HG02642 (cell line): ENCODE measurements at regions not wholly inside any gene's neighbourhood (a gene's known extent, or its start where the extent isn't known, plus 50 kb on each side); places are given as distances from the start of the nearest gene placed in this dataset.

Source experiments
- ATAC-seq: cut with Tn5 transposase; IDR thresholded peaks from one replicate; pipeline ENCODE4 v1.9.1; 2021; ENCODE audit warnings: mild to moderate bottlenecking; ENCODE audit not compliant: unreplicated experiment, poor library complexity

GRCh38 chr12:107317751-107318555 is 224.6 kb upstream of the CRY1 start:
- peak; percentile 38 for ATAC-seq

DNA sequence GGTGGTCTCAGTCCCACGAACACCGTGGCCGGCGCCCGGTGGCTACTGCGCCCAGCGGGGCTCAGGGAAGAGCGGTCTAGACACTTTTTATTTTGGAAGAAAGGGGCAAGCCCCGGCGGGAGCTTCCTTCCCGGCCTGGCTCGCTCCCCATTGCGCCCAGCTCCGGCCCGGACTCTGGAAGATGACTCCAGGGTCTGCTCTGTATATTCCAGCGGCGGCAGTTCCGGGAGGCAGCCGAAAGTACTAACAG is 225.1 kb upstream of the CRY1 start:
- ATAC-seq: no peak

DNA sequence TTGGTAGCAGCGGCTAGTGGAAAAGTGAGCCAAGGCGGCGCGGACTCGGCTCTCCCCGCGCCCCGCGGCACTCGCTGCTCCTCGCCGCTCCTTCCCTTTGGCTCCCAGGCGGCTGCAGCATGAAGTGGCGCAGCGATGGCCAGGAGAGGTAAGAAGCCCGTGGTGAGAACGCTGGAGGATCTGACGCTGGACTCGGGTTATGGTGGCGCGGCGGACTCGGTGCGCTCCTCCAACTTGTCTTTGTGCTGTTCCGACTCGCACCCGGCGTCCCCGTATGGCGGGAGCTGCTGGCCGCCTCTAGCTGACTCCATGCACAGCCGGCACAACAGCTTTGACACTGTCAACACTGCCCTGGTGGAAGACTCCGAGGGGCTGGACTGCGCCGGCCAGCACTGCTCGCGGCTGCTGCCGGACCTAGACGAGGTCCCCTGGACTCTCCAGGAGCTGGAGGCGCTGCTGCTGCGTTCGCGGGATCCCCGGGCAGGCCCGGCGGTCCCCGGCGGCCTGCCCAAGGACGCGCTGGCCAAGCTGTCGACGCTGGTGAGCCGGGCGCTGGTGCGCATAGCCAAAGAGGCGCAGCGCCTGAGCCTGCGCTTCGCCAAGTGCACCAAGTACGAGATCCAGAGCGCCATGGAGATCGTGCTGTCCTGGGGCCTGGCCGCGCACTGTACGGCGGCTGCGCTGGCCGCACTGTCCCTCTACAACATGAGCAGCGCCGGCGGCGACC is 225.6 kb upstream of the CRY1 start:
- ATAC-seq: no peak

DNA sequence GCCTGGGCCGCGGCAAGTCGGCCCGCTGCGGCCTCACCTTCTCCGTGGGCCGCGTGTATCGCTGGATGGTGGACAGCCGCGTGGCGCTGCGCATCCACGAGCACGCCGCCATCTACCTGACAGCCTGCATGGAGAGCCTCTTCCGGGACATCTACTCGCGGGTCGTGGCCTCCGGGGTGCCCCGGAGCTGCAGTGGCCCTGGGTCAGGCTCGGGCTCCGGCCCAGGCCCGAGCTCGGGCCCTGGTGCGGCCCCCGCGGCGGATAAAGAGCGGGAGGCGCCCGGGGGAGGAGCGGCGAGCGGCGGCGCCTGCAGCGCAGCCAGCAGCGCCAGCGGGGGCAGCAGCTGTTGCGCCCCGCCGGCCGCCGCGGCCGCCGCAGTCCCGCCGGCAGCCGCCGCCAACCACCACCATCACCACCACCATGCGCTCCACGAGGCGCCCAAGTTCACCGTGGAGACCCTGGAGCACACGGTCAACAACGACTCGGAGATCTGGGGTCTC is 226.2 kb upstream of the CRY1 start:
- no peak for ATAC-seq

GRCh38 chr12:107320033-107320928 is 226.9 kb upstream of the CRY1 start:
- ATAC-seq: no peak

- no peak for ATAC-seq
Measured at GRCh38 chr12:107320929-107321631, 227.7 kb upstream of the CRY1 start.

- no peak for ATAC-seq
Measured at GRCh38 chr12:107322063-107322462, 228.7 kb upstream of the CRY1 start.

DNA sequence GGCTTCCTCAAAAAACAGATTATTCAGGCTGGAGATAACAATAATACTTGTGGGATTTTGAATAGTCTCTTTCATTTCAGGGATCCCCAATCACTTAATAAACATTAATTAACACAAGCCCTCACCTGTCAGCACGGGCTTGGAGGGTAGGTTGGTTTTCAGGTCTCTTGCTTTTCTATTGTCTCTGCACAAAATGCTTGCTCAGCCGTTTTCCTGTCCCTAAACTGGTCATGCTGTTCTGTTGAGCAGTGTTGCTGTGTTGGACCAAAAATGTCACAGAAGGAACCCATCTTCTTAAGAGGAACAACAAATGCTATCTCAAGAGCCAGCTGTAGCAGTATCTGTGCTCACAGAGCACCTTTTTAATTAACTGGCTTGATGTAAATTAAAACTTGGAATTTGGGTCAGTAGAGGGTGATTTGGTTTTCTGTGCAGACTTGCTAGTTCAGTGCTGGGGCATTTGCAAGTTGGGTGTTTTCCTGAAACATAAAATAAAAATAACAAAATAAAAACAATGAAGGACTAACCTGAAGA is 231.8 kb upstream of the CRY1 start:
- ATAC-seq: no peak

DNA sequence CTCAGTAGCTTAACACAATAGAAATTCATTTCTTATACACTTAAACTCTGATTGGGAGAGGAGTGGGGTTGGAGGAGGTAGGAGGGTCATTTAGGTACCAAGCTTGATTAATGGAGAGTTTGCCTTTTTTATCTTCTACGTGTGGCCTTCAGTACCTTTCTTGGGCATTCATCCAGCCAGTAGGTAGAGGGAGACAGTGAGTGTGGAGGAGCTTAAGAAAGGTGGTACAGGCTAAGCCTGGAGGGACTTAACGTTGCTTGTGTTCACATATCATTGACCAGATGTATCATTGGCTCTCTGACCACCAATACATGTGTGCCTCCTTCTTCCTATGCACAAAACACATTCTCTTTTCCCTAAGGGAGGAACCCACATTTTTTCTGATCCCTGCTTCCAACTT is 232.9 kb upstream of the CRY1 start:
- ATAC-seq: no peak

DNA sequence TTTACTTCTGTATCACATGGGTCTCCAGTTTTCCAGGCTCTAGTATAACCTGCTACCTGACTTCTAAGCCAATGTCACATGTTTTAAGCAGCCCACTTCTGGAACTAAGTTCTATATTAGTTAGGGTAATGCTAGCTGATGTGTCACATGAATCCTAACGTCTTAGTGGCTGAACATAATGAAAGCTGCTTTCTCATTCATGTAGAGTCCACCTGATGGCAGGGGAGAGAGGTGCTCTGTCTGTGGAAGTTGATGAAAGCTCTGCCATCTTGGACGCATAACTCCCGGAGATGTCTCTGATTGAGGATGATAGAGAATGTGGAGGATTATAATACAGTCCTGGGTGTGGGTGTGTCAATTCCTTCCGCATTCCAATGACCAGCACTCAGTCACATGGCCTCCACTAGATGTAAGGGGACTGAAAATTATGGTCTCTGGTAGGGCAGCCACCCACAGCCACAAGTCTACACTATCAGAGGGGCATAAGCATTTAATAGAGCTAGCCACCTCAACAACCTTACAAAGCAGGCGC is 234.4 kb upstream of the CRY1 start:
- no peak for ATAC-seq

GRCh38 chr12:107328442-107329133 is 235.2 kb upstream of the CRY1 start:
- ATAC-seq: no peak

DNA sequence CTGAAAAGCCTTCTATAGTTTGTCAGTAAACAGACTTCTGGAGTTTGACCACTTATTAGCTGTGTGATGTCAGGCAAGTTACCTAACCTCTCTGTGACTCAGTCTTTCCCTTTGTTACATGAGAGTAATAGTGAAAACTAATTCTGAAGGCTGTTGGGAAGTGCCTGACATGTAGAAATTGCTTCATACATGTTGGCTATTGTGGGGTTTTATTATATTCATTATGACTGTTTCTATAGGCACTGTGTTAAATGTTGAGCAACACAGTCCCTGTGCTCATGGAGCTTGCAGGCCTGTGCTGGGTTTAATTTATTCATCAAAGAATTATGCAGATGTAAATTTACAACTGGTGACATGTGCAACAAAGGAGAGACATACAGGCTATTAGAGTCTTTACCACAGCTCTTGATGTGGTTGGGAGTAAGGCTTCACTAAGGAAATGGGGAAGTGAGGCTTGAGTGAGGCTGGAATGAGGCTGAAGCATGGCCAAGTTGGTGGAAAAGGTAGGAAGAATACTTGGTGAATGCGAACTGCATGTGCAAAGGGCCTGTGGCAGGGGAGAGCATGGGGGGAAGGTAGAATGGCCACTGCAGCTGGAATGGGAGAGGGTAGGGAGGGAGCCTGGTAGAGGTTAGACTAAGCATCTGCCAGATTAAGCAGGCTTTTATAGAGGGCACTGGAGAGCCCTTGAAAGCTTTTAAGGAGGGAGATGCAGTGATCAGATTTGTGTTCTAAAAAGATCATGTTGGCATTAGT is 236.4 kb upstream of the CRY1 start:
- no peak for ATAC-seq

- no peak for ATAC-seq
Measured at GRCh38 chr12:107330831-107331431, 237.6 kb upstream of the CRY1 start.

DNA sequence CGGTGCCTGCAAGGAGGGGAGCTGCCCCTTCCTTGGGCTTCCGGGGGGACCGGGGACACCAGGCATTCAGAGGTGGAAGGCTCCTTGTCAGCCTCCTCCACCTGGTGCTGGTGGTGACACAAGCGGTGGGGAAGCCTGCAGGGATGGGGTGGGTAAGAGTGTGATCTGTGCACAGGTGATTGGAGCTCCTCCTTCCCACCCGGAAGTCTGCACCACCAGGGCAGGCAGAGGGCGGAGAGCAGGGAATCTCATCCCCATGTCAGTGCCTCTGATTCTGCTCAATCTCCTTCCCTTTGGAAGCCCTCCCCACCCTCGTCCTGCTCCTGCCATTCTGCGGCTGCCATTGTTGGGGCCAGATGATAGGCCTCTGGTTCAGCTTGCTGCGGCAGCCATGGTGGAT is 238.1 kb upstream of the CRY1 start:
- ATAC-seq: no peak

DNA sequence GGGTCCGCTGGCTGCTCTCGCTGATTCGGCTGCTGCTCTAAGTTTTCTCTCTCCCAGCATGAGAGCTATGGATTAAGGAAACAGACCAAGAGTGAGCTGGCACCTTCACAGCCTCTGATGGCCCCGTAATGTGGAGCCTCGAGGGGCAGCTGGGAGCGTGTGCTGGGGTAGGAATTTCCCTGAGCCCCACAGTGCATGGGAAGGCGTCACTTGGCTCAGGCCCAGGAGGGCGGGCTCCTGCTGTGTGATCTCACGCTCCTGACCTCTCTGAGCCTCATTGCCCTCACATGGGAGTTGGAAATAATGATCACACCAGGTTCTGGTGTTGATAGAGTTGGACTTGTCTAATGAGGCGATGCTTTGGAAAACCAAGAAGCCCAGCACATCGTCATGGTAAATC is 238.6 kb upstream of the CRY1 start:
- ATAC-seq: no peak

DNA sequence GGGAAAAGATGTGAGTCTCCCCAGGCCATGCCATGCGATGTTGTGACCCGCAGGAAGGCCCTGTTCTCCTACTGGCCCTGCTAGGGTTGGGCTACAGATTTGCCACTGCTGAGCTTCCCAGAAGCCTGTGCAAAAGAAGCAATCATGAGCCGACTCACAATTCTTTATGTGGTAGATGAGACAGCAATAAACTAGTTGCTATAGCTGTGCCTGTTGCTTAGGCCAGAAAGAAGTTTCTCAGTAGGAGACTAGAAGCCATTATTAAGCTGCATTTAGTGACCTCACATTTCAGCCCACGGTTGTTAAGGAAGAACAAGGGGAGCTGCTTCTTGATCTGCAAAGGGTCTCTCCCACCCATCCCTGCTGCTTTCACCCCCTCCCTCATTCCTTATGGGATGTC is 239.4 kb upstream of the CRY1 start:
- ATAC-seq: no peak

DNA sequence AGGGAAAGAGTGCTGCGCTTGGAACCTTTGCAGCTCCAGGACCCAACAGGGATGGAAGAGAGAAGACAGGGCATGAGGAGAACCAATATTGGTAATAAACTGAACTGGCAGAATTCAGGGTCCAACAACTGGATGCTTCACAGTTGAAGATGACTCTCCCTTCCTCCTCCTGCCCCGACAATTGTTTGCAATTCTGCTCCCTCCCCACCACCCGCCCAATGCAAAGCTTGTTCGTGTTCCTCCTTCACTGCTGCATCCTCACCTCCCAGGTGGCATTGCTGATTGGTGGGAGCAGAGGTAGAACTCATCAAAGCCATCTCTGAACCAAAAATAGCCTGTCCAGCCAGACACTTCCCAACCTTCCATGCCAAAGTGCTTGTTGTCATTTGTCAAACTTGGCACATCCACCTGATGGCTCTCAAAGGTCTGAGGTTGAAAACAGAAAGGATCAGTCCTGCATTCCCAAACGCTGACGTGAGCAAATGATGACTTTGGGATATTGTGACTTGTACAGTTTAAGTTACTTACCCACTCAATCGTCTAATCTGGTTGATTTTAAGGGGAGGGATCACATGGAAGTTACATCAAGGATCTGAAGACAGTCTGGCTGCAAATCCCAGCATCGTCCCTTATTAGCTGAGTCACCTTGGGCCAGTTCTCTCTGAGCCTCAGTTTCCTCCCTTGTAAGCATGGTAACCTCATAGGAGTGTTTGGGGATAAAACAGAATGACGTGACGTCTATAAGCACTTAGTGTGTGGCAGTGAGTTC is 242.6 kb upstream of the CRY1 start:
- no peak for ATAC-seq
